Spinal cord (tissue), 9 donors: ENCODE measurements at regions not wholly inside any gene's neighbourhood (a gene's known extent, or its start where the extent isn't known, plus 50 kb on each side); places are given as distances from the start of the nearest gene placed in this dataset.

Experiments used
- DNase-seq, 6 donors: peaks; one replicate each; pipeline versions ENCODE4 v3.0.0 to v3.0.0-alpha.2; 2013 to 2015; ENCODE audit warnings: low spot score in 6 of 6, low read depth in 4 of 6
- H3K27ac ChIP-seq: one replicate; pipeline ENCODE4 v1.5.1; 2013; ENCODE audit warnings: low read depth, low read length, control low read depth
- H3K27me3 ChIP-seq: one replicate; pipeline ENCODE4 v1.6.1; 2013; ENCODE audit warnings: low read length; ENCODE audit not compliant: control insufficient read depth, insufficient read depth
- H3K36me3 ChIP-seq: one replicate; pipeline ENCODE4 v1.6.1; 2013; ENCODE audit warnings: low read length; ENCODE audit not compliant: control insufficient read depth, insufficient read depth
- H3K4me1 ChIP-seq: one replicate; pipeline ENCODE4 v1.6.1; 2013; ENCODE audit warnings: low read length; ENCODE audit not compliant: control insufficient read depth, insufficient read depth
- H3K4me3 ChIP-seq: one replicate; pipeline ENCODE4 v1.5.1; 2013; ENCODE audit warnings: low read depth, low read length, control low read depth
- H3K9me3 ChIP-seq: one replicate; pipeline ENCODE4 v1.6.1; 2013; ENCODE audit warnings: low read length; ENCODE audit not compliant: control insufficient read depth, insufficient read depth
- WGBS: methylation state at CpG from one replicate; pipeline ENCODE4 v1.1.5; 2013; ENCODE audit warnings: missing lambda C conversion rate; ENCODE audit not compliant: insufficient coverage; 5-methylcytosine and 5-hydroxymethylcytosine counted together
- donor health status: healthy.

GRCh38 chr15:99921101-99921500, 187.9 kb upstream of the LYSMD4 start:
- no peaks in the 10 kb centered on the region for H3K9me3 ChIP-seq
- H3K4me3 ChIP-seq: no peak overlapping the region
- no peaks in the 10 kb centered on the region for H3K36me3 ChIP-seq
- H3K4me1 ChIP-seq: peaks cover 17% of the 10 kb centered on the region
- no peak overlapping the region for H3K27ac ChIP-seq
- no peak for DNase-seq
- H3K27me3 ChIP-seq: no peaks in the 10 kb centered on the region
- WGBS: 80% methylated on average over 1 of the region's 4 CpGs

GRCh38 chr15:99918072-99918471, 184.8 kb upstream of the LYSMD4 start:
- DNase-seq: no peak
- Histone ChIP-seq H3K27me3 (no peaks in the 10 kb centered on the region), H3K27ac (no peak overlapping the region), H3K36me3 (no peaks in the 10 kb centered on the region), H3K9me3 (no peaks in the 10 kb centered on the region), H3K4me3 (no peak overlapping the region), H3K4me1 (peaks cover 20% of the 10 kb centered on the region)
- no CpG with 5 or more reads among the region's 9 CpGs for WGBS

- DNase-seq: peak in 1 of 6 donors; percentile 20
Measured at GRCh38 chr15:99917252-99917651, 184.0 kb upstream of the LYSMD4 start.

GRCh38 chr15:99916668-99917223, 183.5 kb upstream of the LYSMD4 start:
- Histone ChIP-seq H3K4me1 (peaks cover 20% of the 10 kb centered on the region), H3K27me3 (no peaks in the 10 kb centered on the region), H3K36me3 (no peaks in the 10 kb centered on the region), H3K9me3 (no peaks in the 10 kb centered on the region), H3K27ac (no peak overlapping the region), H3K4me3 (no peak overlapping the region)
- WGBS: 23% methylated on average over 10 of the region's 10 CpGs
- DNase-seq: peak in 2 of 6 donors; percentile 27 to 39

More at GRCh38 chr15:99917252-99917651, 184.0 kb upstream of the LYSMD4 start:
- WGBS: 31% methylated on average over 3 of the region's 6 CpGs
- Histone ChIP-seq H3K27ac (no peak overlapping the region), H3K27me3 (no peaks in the 10 kb centered on the region), H3K9me3 (no peaks in the 10 kb centered on the region), H3K4me3 (no peak overlapping the region), H3K36me3 (no peaks in the 10 kb centered on the region), H3K4me1 (peaks cover 20% of the 10 kb centered on the region)

- Histone ChIP-seq H3K27ac (no peak overlapping the region), H3K4me1 (peaks cover 20% of the 10 kb centered on the region), H3K27me3 (no peaks in the 10 kb centered on the region), H3K9me3 (no peaks in the 10 kb centered on the region), H3K4me3 (no peak overlapping the region), H3K36me3 (no peaks in the 10 kb centered on the region)
- DNase-seq: no peak
- WGBS: 95% methylated on average over 2 of the region's 3 CpGs
Measured at GRCh38 chr15:99914723-99915122, 181.5 kb upstream of the LYSMD4 start.

GRCh38 chr15:99911816-99912215, 178.6 kb upstream of the LYSMD4 start:
- 36% methylated on average over 4 of the region's 5 CpGs for WGBS
- Histone ChIP-seq H3K36me3 (no peaks in the 10 kb centered on the region), H3K4me1 (peaks cover 10% of the 10 kb centered on the region), H3K27ac (no peak overlapping the region), H3K27me3 (no peaks in the 10 kb centered on the region), H3K4me3 (no peak overlapping the region), H3K9me3 (no peaks in the 10 kb centered on the region)
- peak in 2 of 6 donors; percentile 27 to 41 for DNase-seq

GRCh38 chr15:99909592-99910295, 176.5 kb upstream of the LYSMD4 start:
- WGBS: 72% methylated on average over 9 of the region's 13 CpGs
- no peak overlapping the region for H3K27ac ChIP-seq
- no peaks in the 10 kb centered on the region for H3K4me1 ChIP-seq
- H3K9me3 ChIP-seq: no peaks in the 10 kb centered on the region
- H3K36me3 ChIP-seq: no peaks in the 10 kb centered on the region
- H3K27me3 ChIP-seq: no peaks in the 10 kb centered on the region
- DNase-seq: peak in 1 of 6 donors; percentile 39
- no peak overlapping the region for H3K4me3 ChIP-seq

GRCh38 chr15:99907698-99908097, 174.5 kb upstream of the LYSMD4 start:
- Histone ChIP-seq H3K27me3 (no peaks in the 10 kb centered on the region), H3K4me1 (no peaks in the 10 kb centered on the region), H3K4me3 (no peak overlapping the region), H3K9me3 (no peaks in the 10 kb centered on the region), H3K36me3 (no peaks in the 10 kb centered on the region), H3K27ac (no peak overlapping the region)
- WGBS: no CpG with 5 or more reads among the region's 3 CpGs
- no peak for DNase-seq

- Histone ChIP-seq H3K27ac (no peak overlapping the region), H3K27me3 (no peaks in the 10 kb centered on the region), H3K4me1 (no peaks in the 10 kb centered on the region), H3K9me3 (no peaks in the 10 kb centered on the region), H3K4me3 (no peak overlapping the region), H3K36me3 (no peaks in the 10 kb centered on the region)
- 84% methylated on average over 2 of the region's 4 CpGs for WGBS
- DNase-seq: no peak
Measured at GRCh38 chr15:99906793-99907192, 173.6 kb upstream of the LYSMD4 start.

GRCh38 chr15:99906311-99906710, 173.1 kb upstream of the LYSMD4 start:
- no peak overlapping the region for H3K4me3 ChIP-seq
- 44% methylated on average over 3 of the region's 5 CpGs for WGBS
- peak in 1 of 6 donors; percentile 72 for DNase-seq
- H3K27me3 ChIP-seq: no peaks in the 10 kb centered on the region
- no peaks in the 10 kb centered on the region for H3K36me3 ChIP-seq
- H3K27ac ChIP-seq: no peak overlapping the region
- no peaks in the 10 kb centered on the region for H3K9me3 ChIP-seq
- H3K4me1 ChIP-seq: no peaks in the 10 kb centered on the region
